Stimulated activated CD8-positive, alpha-beta memory T cell treated with anti-CD3 and anti-CD28 coated beads, Interleukin-15, amount 100 ng/mL, for 1 hour (primary cell): ENCODE measurements at regions not wholly inside any gene's neighbourhood (a gene's known extent, or its start where the extent isn't known, plus 50 kb on each side); places are given as distances from the start of the nearest gene placed in this dataset.

Experiments
- DNase-seq: peaks from one replicate; pipeline ENCODE4 v3.0.0-alpha.2; 2020; ENCODE audit warnings: low read depth

DNA sequence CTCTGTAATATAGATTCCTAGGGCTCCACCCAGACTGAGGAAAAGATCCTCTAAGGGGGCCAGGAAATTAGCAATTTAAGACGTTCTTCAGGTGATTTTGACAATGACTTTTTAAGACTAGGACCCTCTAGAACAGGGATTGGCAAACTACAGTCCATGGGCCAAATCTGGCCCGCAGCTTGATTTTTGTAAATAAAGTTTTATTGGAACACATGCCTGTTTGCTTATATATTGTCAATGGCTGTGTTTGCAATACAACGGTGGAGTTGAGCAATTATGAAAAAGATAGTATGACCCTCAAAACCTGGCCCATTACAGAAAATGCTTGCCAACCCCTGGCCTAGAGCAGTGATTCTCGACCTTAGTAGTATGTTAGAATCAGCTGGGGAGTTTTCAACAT is 181.9 kb downstream of the SOX9 start:
- DNase-seq: no peak

DNA sequence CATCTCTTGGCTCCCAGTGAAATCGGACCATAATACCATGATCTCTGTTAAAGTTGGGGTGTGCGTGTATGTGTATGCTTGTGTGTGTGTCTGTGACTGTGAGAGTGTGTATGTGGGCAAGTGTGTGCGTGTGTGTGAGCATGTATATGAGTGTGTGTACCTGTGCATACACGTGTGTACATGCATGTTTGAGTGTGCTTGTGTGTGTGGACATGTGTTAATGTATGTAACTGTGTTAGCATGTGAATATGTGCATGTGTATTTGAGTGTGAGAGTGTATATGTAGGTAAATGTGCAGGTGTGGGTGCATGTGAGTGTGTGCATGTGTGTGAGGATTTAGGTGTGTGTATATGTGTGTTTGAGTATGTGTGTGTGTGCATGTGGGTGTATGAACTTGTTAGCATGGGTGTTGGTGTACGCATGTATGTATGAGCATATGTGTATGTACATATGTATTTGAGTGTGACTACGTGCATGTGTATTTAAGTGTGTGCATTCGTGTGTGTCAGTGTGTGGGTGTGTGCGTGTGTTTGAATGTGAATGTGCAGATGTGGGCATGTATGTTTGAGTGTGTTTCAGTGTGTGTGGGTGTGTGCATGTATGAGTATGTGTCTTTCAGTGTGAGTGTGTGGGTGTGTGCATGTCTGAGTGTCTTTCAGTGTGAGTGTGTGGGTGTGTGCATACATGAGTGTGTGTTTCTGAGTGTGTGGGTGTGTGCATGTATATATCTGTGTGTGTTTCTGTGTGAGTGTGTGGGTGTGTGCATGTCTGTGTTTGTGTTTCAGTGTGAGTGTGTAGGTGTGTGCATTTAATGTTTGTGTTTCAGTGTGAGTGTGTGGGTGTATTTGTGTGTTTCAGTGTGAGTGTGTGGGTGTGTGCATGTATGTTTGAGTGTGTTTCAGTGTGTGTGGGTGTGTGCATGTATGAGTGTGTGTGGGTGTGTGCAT is 183.2 kb downstream of the SOX9 start:
- DNase-seq: no peak

DNA sequence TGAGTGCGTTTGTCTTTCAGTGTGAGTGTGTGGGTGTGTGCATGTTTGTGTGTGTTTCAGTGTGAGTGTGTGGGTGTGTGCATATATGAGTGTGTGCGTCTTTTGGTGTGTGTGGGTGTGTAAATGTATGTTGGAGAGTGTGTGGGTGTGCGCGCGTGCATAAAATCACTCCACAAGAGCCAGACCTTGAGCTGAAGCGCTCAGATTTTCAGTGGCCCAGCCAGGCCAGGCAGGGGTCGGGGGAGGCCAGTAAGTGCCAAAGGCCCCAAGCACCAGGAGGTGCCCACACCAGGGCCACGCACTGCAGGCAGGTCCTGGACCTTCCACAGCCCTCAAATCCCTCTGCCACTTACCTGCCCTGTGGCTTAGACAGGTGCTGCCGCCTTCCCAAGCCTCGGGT is 184.0 kb downstream of the SOX9 start:
- DNase-seq: no peak

DNA sequence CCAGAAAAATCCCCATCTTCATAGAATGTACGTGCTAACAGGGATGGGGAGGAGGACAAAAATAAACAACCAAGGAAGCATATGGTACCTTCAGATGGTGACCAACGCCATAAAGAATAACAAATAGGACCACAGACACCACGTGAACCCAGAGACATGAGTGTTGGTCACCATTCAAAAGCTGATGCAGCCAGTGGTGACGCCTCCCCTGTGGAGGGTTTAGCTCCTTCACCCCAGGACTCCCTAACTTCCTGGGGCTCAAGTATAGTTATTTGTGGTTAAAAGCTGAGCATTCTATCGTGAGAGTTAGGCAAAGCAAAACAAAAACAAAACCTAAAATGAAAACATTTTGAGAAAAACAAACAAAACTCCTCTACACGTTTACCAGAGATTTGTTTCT is 184.7 kb downstream of the SOX9 start:
- DNase-seq: no peak

DNA sequence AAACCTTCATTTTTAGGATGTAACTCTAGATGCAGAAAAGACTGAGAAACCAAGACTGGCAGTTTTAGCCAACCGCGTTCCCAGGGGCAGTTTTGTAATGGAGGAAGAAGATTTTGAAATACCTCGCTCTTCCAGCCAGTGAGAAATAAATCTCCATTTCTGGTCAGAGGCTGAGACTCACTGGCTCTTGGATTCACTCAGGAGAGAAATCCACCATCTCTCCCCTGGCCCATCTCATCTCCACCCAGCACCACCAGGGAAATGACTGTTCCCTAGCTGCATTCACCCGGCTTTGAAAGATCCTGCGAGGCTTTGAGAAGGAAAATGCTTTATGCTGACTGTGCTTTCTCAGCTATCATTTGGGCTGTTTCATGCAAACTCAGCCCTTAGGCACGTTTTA is 185.2 kb downstream of the SOX9 start:
- no peak for DNase-seq

- no peak for DNase-seq
These were observed 187.0 kb downstream of the SOX9 start for GRCh38 chr17:72307836-72308235.

DNA sequence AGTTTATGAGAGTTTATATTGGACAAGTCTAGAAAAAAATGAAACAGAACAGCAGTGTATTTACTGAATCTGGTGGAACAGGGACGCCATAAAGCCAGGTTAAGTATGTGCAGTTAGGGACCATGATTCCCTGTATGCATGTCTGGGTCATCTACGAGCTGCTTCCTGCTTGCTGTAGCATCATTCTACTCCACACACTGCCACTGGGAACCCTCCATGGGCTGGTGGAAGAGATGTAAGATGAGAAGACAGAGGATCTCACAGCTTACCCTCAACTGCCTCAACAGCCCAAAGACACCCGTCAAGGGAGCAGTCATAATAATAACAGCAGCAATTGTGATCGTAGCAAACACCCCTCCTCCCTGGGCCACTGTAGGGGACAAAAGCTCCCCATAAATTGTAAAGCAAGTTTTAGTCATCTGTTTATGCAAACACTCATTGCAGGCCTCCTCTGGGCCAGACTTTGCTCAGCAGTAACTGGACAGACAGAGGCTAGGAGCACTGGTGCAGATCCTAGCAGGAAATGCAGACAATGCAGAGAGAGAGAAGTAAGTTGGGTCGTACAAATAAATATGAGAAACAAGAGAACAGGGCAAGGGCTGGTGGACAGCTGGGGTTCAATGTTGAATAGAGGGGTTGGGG is 188.0 kb downstream of the SOX9 start:
- DNase-seq: no peak

DNA sequence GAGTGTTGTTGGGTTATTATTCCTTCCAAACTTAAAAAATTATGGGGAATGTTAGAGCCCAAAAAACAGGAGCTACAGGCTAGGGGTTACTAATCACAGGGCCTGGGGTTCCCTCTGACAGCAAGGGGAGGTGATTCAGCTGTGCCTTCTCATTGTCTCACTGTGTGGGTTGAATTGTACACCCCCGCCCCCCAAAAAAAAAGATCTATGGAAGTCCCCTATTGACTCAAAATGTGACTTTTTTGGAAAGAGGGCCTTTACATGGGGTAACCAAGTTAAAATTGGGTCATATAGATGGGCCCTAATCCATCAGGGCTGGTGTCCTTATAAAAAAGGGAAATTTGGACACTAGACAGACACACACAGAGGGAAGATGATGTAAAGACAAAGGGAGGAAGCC is 190.2 kb downstream of the SOX9 start:
- DNase-seq: no peak

DNA sequence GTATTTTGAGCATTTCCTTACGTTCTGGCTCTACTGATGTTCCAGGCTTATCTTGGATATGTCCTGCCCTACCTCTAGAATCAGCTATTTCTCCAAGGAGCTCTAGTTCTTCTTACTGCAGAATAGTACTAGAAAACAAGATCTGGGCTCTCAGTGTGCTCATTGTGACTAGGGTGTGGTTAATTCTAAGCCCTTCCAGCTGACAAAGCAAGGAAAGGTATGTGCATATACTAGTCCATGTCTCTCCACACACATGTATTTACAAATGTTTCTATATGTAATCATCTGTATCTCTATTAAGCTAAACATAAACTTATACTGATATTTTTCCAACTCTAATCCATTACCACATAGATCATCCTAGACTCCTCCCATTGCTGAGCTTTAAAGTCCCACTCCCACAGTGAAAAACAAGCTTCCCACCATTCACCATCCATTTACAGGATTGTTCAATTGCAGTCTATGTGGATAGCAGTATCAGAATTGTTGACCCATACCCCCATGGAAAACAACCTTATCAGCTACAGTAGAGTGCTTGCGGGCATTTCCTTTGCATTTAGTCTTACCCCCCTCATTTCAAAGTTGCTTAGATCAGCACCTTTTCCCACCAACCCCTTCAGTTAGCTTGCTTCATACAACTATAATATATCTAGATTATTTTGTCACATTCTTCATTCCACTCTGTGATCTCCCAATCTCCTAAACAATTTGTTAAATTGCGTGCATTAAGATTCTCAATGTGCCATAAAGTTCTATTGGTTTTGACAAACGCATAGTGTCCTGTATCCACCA is 194.5 kb downstream of the SOX9 start:
- DNase-seq: no peak

- no peak for DNase-seq
These were observed 197.3 kb downstream of the SOX9 start for GRCh38 chr17:72318131-72318530.

DNA sequence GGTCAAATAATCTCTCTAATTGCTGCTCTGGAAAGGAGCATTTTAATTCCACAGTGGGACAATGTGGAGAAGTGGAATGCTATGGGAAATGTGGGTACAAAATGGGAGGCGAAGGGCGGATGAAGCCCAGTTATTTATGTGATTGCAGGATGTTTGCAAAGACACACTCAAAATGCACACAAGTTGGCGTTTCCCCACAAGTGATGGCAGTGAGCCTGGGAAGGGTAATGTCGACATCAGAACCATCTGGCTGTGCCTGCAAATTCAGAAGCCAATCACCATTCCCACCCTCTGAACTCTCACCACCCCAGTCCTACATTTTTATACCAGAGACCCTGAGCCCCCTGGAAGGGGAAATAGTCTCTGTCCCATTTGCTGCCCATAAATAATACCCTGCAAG is 201.1 kb downstream of the SOX9 start:
- DNase-seq: no peak

DNA sequence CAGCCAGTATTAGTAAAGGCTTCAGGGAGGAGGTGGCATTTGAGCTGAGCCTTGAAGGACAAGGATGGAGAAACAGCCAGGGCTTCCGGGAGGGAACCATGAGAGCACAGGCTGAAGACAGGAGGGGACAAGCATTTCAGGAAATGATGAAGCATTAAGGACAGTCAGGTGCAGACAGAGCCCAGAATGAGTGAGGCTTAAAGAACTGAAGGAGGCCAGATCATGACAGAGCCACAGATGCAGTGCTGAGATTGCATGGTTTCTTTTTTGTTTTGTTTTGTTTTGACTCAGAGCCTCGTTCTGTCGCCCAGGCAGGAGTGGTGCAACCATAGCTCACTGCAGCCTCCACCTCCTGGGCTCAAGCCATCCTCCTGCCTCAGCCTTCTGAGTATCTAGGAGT is 211.5 kb downstream of the SOX9 start:
- DNase-seq: no peak

- DNase-seq: no peak
These were observed 212.8 kb downstream of the SOX9 start for GRCh38 chr17:72333570-72333969.

- no peak for DNase-seq
These were observed 213.4 kb downstream of the SOX9 start for GRCh38 chr17:72334205-72334604.

DNA sequence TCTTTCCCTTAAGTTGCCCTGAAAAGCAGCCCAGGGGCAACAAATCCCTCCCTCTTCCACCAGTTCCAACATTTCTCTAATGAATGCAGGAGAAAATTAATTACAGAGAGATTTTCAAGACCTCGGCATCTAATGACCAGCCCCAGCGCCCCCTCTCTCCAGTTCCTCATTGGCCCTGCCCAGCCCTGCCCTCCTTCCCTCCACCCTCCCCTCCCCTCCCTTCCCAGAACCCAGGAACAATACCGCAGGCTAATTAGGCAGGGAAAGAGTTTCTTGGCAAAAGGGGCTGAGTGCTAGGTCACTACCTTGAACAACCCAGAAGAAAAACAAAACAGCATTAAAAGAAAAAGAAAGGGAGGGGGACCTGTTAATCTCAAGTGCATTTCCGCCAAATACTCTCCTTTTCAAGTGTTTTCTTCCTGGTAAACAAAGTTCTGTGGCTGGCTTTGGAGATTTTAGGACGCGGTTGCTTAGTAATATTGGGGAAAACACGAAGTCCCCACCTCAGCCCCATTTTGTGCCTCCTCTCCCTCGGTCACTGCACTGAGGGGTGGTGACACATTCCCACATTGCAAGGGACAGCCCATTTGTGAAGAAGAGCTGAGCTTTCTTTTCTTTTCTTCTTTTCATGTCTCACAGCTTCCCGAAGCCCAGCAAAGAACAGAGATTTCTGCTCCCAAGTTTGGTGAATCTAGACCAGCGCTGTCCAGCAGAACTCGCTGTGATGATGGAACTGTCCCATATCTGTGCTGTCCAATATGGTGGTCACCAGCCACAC is 215.4 kb downstream of the SOX9 start:
- DNase-seq: no peak

GRCh38 chr17:72336804-72337070 is 215.9 kb downstream of the SOX9 start:
- no peak for DNase-seq

GRCh38 chr17:72338304-72338703 is 217.5 kb downstream of the SOX9 start:
- no peak for DNase-seq

DNA sequence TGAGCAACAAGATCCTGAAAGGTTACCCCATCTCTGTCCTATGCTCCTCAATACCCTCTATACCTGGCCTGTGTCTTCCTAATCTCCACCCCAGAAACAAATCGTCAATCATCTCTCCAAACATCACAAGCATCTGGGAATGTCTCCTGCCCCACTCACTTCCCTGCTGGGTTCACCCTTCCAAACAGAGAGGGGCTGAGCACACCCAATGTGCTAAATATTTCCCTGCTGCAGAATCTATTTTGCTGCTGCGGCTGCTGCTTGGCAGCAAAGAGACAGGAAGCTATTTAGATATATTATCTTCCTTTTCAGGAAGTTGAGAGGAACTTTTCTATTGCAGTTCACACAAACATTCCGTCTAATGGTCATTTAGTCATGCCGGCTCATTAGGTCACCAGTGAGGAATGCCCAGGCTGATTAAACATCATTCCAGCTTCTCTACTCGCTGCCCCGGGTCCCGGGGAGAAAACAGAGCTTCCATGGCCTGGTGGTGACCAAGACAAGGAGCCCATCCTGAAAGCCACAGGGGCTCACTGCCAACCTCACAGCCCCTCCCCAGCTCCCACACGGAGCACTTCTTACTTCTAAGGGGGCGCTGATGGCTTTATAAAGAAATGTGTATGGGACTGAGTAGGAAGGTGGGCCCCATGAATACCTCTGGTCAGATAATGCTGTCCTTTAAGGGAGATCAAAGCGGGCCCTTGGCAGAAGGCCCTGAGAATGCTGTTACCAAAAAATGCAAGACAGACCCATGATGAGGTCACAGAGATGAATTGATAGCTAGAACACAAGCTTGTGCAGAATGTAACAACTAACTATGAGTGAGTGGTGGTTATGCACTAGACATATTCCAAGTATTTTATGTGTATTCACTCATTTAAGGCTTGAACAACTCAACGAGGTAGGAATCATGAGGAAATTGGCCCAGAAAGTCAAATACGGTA is 218.3 kb downstream of the SOX9 start:
- DNase-seq: no peak

GRCh38 chr17:72340836-72341235 is 220.0 kb downstream of the SOX9 start:
- DNase-seq: no peak

GRCh38 chr17:72342061-72342460 is 221.2 kb downstream of the SOX9 start:
- no peak for DNase-seq
